NCI-H2081 treated with DMSO at 0.1 percent for 48 hours (cell line): ENCODE measurements at regions not wholly inside any gene's neighbourhood (a gene's known extent, or its start where the extent isn't known, plus 50 kb on each side); places are given as distances from the start of the nearest gene placed in this dataset.

Experiments used
- DNase-seq: peaks from one replicate; lab custom pipeline; 2025; lab: John Stamatoyannopoulos, UW

- no peak for DNase-seq
These were observed 152.8 kb downstream of the FSIP2 start for GRCh38 chr2:185891403-185891802.

GRCh38 chr2:185891804-185892411 lies 153.3 kb downstream of the FSIP2 start:
- no peak for DNase-seq

- no peak for DNase-seq
These were observed 153.9 kb downstream of the FSIP2 start for GRCh38 chr2:185892484-185892883.

- DNase-seq = no peak
These were observed 155.6 kb downstream of the FSIP2 start for GRCh38 chr2:185894223-185894622.

GRCh38 chr2:185895828-185896693 lies 157.5 kb downstream of the FSIP2 start:
- DNase-seq = no peak

- DNase-seq = no peak
These were observed 160.8 kb downstream of the FSIP2 start for GRCh38 chr2:185899366-185899765.

- DNase-seq = no peak
These were observed 180.6 kb downstream of the FSIP2 start for GRCh38 chr2:185919155-185919554.

GRCh38 chr2:185921048-185921756 lies 182.6 kb downstream of the FSIP2 start:
- no peak for DNase-seq

GRCh38 chr2:185934232-185934631 lies 195.6 kb downstream of the FSIP2 start:
- DNase-seq = no peak

GRCh38 chr2:185939858-185940257 lies 201.3 kb downstream of the FSIP2 start:
- no peak for DNase-seq

GRCh38 chr2:185942855-185943254 lies 204.3 kb downstream of the FSIP2 start:
- no peak for DNase-seq

GRCh38 chr2:185947722-185948121 lies 209.1 kb downstream of the FSIP2 start:
- no peak for DNase-seq

GRCh38 chr2:185952100-185952499 lies 213.5 kb downstream of the FSIP2 start:
- no peak for DNase-seq

GRCh38 chr2:185954389-185954788 lies 215.8 kb downstream of the FSIP2 start:
- no peak for DNase-seq

- DNase-seq = no peak
These were observed 216.4 kb downstream of the FSIP2 start for GRCh38 chr2:185955050-185955449.

GRCh38 chr2:185967335-185967734 lies 228.7 kb downstream of the FSIP2 start:
- DNase-seq = no peak

GRCh38 chr2:185970148-185970852 lies 231.7 kb downstream of the FSIP2 start:
- no peak for DNase-seq

- no peak for DNase-seq
These were observed 240.2 kb downstream of the FSIP2 start for GRCh38 chr2:185978634-185979407.

- no peak for DNase-seq
These were observed 241.0 kb downstream of the FSIP2 start for GRCh38 chr2:185979546-185980071.

GRCh38 chr2:185980944-185981343 lies 242.3 kb downstream of the FSIP2 start:
- DNase-seq = no peak

- no peak for DNase-seq
These were observed 246.1 kb downstream of the FSIP2 start for GRCh38 chr2:185984670-185985069.
